GM18498 (cell line): ENCODE measurements at regions not wholly inside any gene's neighbourhood (a gene's known extent, or its start where the extent isn't known, plus 50 kb on each side); places are given as distances from the start of the nearest gene placed in this dataset.
A peak's percentile ranks its signal among the peaks of the same experiment; 100 is the strongest.

Experiments used
- ATAC-seq: cut with Tn5 transposase; IDR thresholded peaks from one replicate; pipeline ENCODE4 v1.9.1; 2021; ENCODE audit warnings: mild to moderate bottlenecking, moderate library complexity; ENCODE audit not compliant: unreplicated experiment

- ATAC-seq: no peak
Measured at GRCh38 chr1:110816945-110817344, 56.0 kb upstream of the CD53 start.

- no peak for ATAC-seq
Measured at GRCh38 chr1:110811529-110811928, 61.4 kb upstream of the CD53 start.

- no peak for ATAC-seq
Measured at GRCh38 chr1:110800079-110800478, 72.9 kb upstream of the CD53 start.

- no peak for ATAC-seq
Measured at GRCh38 chr1:110798691-110799256, 74.2 kb upstream of the CD53 start.

- ATAC-seq: no peak
Measured at GRCh38 chr1:110788673-110789072, 84.3 kb upstream of the CD53 start.

- peak; percentile 77 for ATAC-seq
Measured at GRCh38 chr1:110787328-110788071, 85.4 kb upstream of the CD53 start.

- ATAC-seq: peak; percentile 45
Measured at GRCh38 chr1:110786802-110787327, 86.1 kb upstream of the CD53 start.

- no peak for ATAC-seq
Measured at GRCh38 chr1:110785612-110786011, 87.3 kb upstream of the CD53 start.

- no peak for ATAC-seq
Measured at GRCh38 chr1:110785055-110785454, 87.9 kb upstream of the CD53 start.

GRCh38 chr1:110783292-110783918 is 89.5 kb upstream of the CD53 start:
- no peak for ATAC-seq

- no peak for ATAC-seq
Measured at GRCh38 chr1:110781525-110781924, 91.4 kb upstream of the CD53 start.

GRCh38 chr1:110780600-110781484 is 92.1 kb upstream of the CD53 start:
- no peak for ATAC-seq

- no peak for ATAC-seq
Measured at GRCh38 chr1:110779636-110780035, 93.3 kb upstream of the CD53 start.

GRCh38 chr1:110778821-110779220 is 94.1 kb upstream of the CD53 start:
- ATAC-seq: no peak

GRCh38 chr1:110777228-110777627 is 95.7 kb upstream of the CD53 start:
- no peak for ATAC-seq

GRCh38 chr1:110774398-110774797 is 98.5 kb upstream of the CD53 start:
- no peak for ATAC-seq

- ATAC-seq: no peak
Measured at GRCh38 chr1:110773813-110774212, 99.1 kb upstream of the KCNA3 start.

GRCh38 chr1:110771245-110772022 is 96.7 kb upstream of the KCNA3 start:
- ATAC-seq: no peak

- ATAC-seq: no peak
Measured at GRCh38 chr1:110770832-110771231, 96.1 kb upstream of the KCNA3 start.

- ATAC-seq: no peak
Measured at GRCh38 chr1:110768605-110769004, 93.9 kb upstream of the KCNA3 start.
